Stimulated activated CD8-positive, alpha-beta memory T cell treated with anti-CD3 and anti-CD28 coated beads, Interleukin-15, amount 100 ng/mL, for 4 hours (primary cell): ENCODE measurements at regions not wholly inside any gene's neighbourhood (a gene's known extent, or its start where the extent isn't known, plus 50 kb on each side); places are given as distances from the start of the nearest gene placed in this dataset.

Experiments
- DNase-seq, 2 donors: peaks; one replicate each; pipeline ENCODE4 v3.0.0-alpha.2; 2020; ENCODE audit warnings: low read depth in 2 of 2

- DNase-seq, result no peak
Observed at GRCh38 chr12:116381744-116382685, 104.5 kb upstream of the MED13L start.

DNA sequence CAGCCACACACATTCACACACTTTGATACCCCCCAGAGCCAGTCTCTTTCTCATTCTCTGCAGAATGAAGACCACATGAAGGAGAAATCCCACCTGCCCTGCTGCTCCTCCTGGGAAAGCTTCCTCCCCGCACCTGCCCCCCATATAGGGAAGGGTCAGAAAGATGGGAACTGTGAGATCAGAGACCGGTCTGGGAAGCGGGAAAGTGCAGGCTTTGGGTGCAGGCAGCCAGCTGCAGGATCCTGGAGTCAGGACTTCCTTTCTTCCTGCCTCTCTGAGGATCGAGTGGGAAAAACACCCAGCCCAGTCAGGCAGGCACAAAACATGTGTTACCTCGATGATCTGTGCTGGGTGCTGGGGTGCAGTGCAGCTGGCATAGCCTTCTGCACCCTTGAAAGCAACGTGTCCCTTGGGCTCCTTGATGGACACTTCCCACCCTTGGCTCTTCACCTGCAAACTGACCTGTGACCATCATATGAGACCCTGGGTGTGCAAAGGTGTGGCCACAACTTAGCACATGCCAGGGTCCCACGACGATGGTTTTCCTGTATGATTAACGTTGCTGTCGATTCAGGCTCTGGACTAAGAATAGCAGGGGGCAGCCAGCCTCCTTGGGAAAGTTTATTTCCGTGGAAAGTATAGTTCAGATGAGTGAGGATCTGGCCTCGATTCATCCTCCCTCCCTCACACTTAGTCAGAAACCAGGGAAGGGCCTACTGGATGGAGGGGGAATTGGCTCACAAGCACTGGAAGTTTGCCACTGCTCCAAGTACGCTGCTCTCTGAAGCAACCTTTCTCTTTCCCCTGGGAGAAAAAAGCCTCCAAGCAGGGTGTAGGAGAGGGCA is 105.4 kb upstream of the MED13L start:
- no peak for DNase-seq

DNA sequence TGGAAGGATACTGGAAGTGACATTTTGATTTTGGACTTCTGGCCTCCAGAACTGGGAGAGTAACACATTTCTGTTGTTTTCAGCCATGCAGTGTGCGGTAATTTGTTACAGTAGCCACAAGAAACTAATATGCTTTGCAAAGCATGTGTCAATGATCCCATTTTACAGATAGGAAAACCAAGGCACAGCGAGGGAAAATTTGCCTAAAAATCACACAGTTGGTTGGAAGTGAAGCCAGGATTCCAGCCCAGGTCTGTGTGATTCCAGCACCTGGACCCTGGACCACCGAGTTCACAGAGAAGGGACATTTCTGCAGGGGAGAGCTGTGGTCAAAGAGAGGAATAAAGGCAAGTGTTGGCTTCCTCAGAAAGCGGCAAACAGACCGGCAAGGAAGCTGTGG is 106.7 kb upstream of the MED13L start:
- no peak for DNase-seq

- no peak for DNase-seq
Observed at GRCh38 chr12:116384691-116385485, 107.4 kb upstream of the MED13L start.

DNA sequence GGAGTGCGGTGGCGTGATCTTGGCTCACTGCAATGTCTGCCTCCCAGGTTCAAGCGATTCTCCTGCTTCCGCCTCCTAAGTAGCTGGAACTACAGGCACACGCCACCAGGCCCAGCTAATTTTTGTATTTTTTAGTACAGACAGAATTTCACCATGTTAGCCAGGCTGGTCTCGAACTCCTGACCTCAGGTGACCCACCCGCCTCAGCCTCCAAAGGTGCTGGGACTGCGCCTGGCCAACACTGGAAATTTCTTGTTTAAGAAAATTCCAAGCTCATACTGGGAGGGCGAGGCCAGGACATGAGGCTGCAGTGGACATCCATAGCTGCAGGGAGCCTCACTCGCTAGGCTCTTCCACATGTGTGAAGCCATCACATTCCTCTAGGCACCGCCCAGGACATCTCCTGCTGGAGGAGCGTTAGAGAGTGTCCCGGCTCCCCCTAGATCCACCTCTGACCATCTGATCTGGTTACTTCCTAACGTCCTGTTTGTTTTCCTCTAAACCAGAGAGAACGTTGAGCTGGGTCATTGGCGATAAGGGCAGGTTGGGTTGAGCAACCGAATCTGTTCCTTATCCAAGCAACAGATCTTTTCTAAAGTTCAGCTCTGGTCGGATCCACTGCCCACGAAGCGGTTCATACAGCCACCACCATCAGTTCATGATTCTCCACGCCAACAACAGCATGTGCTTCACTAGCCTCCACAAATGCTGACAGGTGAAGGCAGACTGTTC is 108.2 kb upstream of the MED13L start:
- DNase-seq, result no peak

DNA sequence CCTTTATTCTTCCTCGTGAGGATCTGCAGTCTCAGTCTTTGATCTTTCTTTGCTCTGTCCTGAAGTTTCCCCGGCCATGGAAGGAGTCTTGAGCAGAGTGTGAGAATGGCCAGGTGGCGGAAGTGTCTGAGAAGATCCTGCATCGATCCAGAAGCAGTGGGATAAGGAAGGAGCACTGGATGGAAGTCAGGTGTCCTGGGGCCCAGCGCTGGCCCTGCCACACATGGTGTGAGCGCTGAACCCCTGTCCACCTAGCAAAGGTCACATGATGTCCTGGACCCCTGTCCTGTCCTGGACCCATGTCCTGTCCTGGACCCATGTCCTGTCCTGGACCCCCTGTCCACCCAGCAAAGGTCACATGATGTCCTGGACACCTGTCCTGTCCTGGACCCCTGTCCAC is 111.8 kb upstream of the MED13L start:
- no peak for DNase-seq

DNA sequence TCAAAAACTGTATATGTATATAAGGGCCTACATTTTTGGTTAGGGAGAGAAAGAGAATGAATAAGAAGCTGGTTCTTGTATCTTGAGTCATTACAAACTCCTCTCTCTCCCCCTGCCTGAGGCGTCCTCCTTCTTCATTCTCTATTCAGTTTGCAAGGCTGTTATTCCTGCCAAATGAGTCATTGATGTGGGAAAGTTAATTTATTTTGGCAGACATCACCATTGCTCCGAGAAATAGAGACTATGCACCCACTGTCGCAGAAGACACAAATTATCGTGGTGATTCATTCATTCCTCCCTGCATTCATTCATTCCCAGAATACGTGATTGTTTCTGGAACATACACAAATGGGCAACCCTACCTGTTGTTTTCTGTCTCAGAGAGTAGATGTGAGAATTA is 112.5 kb upstream of the MED13L start:
- DNase-seq, result no peak

DNA sequence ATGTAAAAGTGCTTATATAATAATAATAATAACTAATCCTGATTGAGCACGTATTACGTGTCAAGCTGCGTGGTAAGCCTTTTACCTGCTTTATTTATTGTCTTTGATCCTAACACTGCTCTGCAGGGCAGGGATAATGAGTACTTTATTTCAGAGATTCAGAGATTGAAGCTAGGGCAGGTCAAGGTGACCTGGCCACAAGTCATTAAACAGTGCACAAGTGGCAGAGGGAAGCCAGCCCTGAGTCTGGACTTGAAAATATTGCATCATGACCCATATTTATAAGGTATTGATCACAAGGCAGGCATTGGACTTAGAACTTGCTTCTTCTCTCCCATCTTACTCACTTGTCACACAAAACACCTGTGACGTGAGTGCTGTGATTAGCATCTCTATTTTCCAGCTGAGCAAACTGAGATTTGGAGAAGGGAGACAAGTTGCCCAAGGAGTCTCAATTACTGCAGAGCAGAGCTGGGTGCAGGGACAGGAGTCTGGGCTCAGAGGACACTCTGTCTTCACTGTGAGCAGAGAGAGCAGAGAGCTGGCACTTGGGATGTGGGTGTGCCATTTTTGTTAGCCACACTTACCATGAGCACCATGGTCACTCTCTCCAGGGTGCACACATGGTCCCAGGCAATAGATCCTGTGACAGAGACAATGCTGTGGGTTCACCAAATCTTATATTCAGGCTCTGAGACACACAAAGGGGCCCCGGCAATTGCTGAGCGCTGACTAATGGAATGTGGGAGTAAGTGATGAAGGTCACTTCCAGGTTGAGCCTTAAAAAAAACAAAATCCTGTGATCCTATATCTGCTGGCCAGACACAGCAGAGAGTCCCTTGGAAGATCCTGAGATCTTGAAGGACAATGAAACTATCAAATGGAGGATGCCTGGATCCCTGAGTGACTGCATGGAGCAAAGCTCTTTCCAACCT is 113.2 kb upstream of the MED13L start:
- no peak for DNase-seq

GRCh38 chr12:116391501-116391900 is 114.0 kb upstream of the MED13L start:
- DNase-seq, result no peak

- no peak for DNase-seq
Observed at GRCh38 chr12:116392061-116392460, 114.6 kb upstream of the MED13L start.

DNA sequence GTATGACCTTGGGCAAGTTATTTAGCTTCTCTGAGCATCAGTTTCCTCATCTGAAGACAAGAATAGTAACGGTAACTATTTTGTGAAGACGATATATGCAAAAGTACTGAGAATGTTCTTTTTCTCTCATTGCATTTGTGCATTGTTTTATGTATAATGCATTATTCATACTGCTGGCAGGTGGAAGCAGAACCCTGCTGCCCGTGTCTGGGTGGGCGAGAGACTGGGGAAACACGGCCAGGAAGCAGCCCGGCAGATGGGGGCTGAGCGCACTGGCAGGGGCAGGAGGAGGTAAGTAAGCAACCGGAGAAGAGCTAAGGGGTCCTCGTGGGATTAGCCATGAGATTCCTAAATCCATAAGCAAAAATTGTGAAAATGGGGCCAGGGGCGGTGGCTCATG is 115.8 kb upstream of the MED13L start:
- DNase-seq, result no peak

- no peak for DNase-seq
Observed at GRCh38 chr12:116393859-116394650, 116.6 kb upstream of the MED13L start.

GRCh38 chr12:116395396-116395795 is 117.9 kb upstream of the MED13L start:
- no peak for DNase-seq

DNA sequence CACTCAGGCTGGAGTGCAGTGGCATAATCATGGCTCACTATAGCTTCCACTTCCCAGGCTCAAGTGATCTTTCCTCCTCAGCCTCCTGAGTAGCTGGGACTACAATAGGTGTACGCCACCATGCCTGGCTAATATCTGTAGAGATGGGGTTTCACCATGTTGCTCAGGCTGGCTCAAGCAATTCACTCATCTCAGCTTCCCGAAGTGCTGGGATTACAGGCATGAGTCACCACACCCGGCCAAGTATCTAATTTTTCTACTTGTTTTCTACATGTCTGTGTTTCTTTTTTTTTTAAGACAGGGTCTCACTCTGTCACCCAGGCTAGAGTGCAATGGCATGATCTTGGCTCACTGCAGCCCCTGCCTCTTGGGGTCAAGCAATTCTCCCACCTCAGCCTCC is 119.7 kb upstream of the MED13L start:
- DNase-seq, result no peak

GRCh38 chr12:116398193-116398592 is 120.7 kb upstream of the MED13L start:
- no peak for DNase-seq

DNA sequence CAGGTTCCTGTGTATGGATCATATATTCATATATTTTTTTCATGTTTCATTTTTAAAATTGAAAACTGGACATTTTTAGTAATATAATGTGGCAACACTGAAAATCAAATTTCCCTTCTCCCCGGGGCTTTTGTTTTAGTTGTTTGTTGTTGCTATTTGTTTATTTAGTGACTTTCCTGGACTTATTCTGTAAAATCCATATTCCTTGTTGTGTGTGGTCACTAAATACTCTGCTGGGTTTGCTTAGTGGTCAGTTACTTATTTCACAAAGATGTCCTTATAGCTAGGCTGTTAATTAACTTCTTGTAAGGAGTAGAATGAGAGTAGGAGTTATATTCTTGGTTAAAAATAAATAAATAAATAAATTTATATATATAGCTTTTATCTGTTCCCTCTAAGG is 121.6 kb upstream of the MED13L start:
- DNase-seq, result no peak

- DNase-seq, result no peak
Observed at GRCh38 chr12:116400636-116401372, 123.3 kb upstream of the MED13L start.

GRCh38 chr12:116401565-116401964 is 124.1 kb upstream of the MED13L start:
- no peak for DNase-seq
